ENCODE measurements at regions not wholly inside any gene's neighbourhood (a gene's known extent, or its start where the extent isn't known, plus 50 kb on each side); places are given as distances from the start of the nearest gene placed in this dataset.

GRCh38 chr5:66513130-66513529 is 83.1 kb upstream of the MAST4 start:
- Mint-ChIP-seq H3K9me3 (ENCODE audit: low read depth) (no peaks in the 10 kb centered on the region), H3K36me3 (no peaks in the 10 kb centered on the region), H3K4me3 (no peak overlapping the region), H3K4me1 (no peaks in the 10 kb centered on the region), H3K27ac (no peak overlapping the region), H3K27me3 (peaks cover 7% of the 10 kb centered on the region)
- no peak for DNase-seq
- ATAC-seq: no peak
- CTCF ChIA-PET: interaction anchor here (0.6 kb wide), 1 partner anchor 411 kb away, joined by 4 read pairs; no protein-coding TSS in a partner anchor

DNA sequence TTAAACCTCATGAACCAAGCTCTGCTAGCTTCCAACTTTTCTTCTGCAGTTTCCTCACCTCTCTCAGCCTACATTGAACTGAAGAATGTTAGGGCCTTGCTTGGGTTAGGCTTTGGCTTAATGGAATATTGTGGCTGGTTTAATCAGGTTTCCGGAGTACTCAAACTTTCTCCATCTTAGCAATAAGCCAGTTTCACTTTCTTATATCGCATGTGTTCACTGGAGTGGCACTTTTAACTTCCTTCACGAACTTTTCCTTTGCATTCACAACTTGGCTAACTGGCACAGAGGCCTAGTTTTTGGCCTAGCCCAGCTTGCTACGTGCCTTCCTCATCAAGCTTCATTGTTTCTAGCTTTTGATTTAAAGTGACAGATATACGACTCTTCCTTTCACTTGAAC is 81.0 kb upstream of the MAST4 start:
- Mint-ChIP-seq H3K4me1 (no peaks in the 10 kb centered on the region), H3K4me3 (no peak overlapping the region), H3K27ac (no peak overlapping the region), H3K27me3 (peaks cover 6% of the 10 kb centered on the region), H3K36me3 (no peaks in the 10 kb centered on the region), H3K9me3 (ENCODE audit: low read depth) (no peaks in the 10 kb centered on the region)
- ATAC-seq (no peak), DNase-seq (no peak)
- CTCF ChIA-PET: no interaction called here

GRCh38 chr5:66516550-66516949 is 79.6 kb upstream of the MAST4 start:
- no peak for DNase-seq
- Mint-ChIP-seq H3K27me3 (peaks cover 2% of the 10 kb centered on the region), H3K4me3 (no peak overlapping the region), H3K36me3 (no peaks in the 10 kb centered on the region), H3K9me3 (ENCODE audit: low read depth) (peaks cover 5% of the 10 kb centered on the region), H3K27ac (no peak overlapping the region), H3K4me1 (no peaks in the 10 kb centered on the region)
- CTCF ChIA-PET: no interaction called here
- no peak for ATAC-seq

DNA sequence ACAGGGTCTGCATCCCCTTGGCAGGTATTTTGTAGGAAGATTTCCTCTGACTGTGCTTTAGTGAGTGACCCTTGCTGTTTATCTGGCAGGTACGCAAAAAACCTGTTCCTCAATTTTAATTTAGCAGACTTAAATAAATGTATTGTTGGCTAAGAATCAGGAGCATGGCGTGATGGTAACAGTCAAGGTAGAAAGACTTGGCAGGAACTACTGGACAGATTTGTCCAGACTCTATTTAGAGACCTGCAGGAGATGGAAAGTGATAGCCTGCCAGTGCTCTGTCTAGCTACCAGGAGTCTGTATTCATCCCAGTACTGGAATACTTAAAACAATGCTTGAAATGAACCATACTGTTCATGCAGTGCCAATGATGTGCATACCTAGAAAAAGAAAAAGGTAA is 78.8 kb upstream of the MAST4 start:
- no peak for ATAC-seq
- CTCF ChIA-PET: no interaction called here
- Mint-ChIP-seq H3K4me1 (no peaks in the 10 kb centered on the region), H3K36me3 (no peaks in the 10 kb centered on the region), H3K27me3 (peaks cover 2% of the 10 kb centered on the region), H3K9me3 (ENCODE audit: low read depth) (peaks cover 5% of the 10 kb centered on the region), H3K4me3 (no peak overlapping the region), H3K27ac (no peak overlapping the region)
- DNase-seq: no peak

DNA sequence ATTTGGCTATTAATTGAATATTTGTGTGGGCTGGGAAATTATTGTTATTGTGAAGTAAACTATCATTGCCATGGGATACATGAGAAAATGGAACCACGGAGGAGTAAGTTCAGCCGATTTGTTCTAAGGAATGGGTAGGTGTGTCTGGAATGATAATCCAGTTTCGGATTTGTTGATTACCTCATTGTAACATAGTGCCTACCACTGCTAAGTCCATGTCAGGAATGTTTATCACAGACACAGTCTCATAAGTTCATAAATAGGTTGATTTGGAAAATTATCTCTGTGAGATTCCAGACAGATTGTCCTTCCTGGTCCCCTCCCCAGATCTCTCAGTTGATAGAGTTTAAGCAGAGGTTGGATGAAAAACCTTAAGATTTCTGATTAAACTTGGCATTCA is 78.1 kb upstream of the MAST4 start:
- H3K27ac Mint-ChIP-seq: no peak overlapping the region
- no peaks in the 10 kb centered on the region for H3K36me3 Mint-ChIP-seq
- CTCF ChIA-PET: no interaction called here
- no peak overlapping the region for H3K4me3 Mint-ChIP-seq
- ATAC-seq: no peak
- peaks cover 5% of the 10 kb centered on the region for H3K9me3 Mint-ChIP-seq (ENCODE audit: low read depth)
- DNase-seq: no peak
- H3K27me3 Mint-ChIP-seq: peaks cover 2% of the 10 kb centered on the region
- no peaks in the 10 kb centered on the region for H3K4me1 Mint-ChIP-seq

DNA sequence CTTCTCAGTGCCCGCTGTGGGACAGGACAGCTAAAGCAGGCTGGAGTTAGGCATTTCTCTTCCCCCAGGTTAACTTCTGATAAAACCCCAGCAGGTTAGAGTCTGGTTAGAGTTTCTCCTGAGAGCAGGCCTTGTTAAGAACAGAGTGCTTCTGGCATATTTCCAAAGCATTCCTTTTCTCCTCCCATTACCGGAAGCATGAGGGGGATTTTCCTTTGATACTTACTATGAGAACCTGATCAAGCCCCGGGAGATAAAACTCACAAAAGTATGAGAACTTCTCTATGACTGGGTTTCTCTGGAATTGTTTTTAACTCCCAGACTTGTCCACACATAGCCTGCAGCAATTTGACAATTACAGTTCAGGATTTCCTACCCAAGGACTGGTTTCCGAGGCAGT is 77.4 kb upstream of the MAST4 start:
- Mint-ChIP-seq H3K27ac (no peak overlapping the region), H3K9me3 (ENCODE audit: low read depth) (peaks cover 5% of the 10 kb centered on the region), H3K4me1 (no peaks in the 10 kb centered on the region), H3K36me3 (no peaks in the 10 kb centered on the region), H3K27me3 (peaks cover 2% of the 10 kb centered on the region), H3K4me3 (no peak overlapping the region)
- DNase-seq (no peak), ATAC-seq (no peak)
- CTCF ChIA-PET: no interaction called here

- no peak overlapping the region for H3K27ac Mint-ChIP-seq
- H3K4me3 Mint-ChIP-seq: no peak overlapping the region
- no peaks in the 10 kb centered on the region for H3K4me1 Mint-ChIP-seq
- CTCF ChIA-PET: no interaction called here
- ATAC-seq: no peak
- no peak for DNase-seq
- peaks cover 2% of the 10 kb centered on the region for H3K27me3 Mint-ChIP-seq
- H3K36me3 Mint-ChIP-seq: no peaks in the 10 kb centered on the region
- H3K9me3 Mint-ChIP-seq (ENCODE audit: low read depth): peaks cover 5% of the 10 kb centered on the region
Observed at GRCh38 chr5:66519626-66520025, 76.6 kb upstream of the MAST4 start.

- DNase-seq: no peak
- no peak for ATAC-seq
- CTCF ChIA-PET: no interaction called here
- Mint-ChIP-seq H3K4me3 (no peak overlapping the region), H3K27me3 (peaks cover 2% of the 10 kb centered on the region), H3K36me3 (no peaks in the 10 kb centered on the region), H3K27ac (no peak overlapping the region), H3K4me1 (no peaks in the 10 kb centered on the region), H3K9me3 (ENCODE audit: low read depth) (peaks cover 5% of the 10 kb centered on the region)
Observed at GRCh38 chr5:66520854-66521253, 75.3 kb upstream of the MAST4 start.

- Mint-ChIP-seq H3K27ac (no peak overlapping the region), H3K4me3 (no peak overlapping the region), H3K27me3 (peaks cover 14% of the 10 kb centered on the region), H3K36me3 (no peaks in the 10 kb centered on the region), H3K4me1 (no peaks in the 10 kb centered on the region), H3K9me3 (ENCODE audit: low read depth) (no peaks in the 10 kb centered on the region)
- CTCF ChIA-PET: no interaction called here
- ATAC-seq (no peak), DNase-seq (no peak)
Observed at GRCh38 chr5:66527478-66528035, 68.6 kb upstream of the MAST4 start.

- ATAC-seq: no peak
- no peaks in the 10 kb centered on the region for H3K9me3 Mint-ChIP-seq (ENCODE audit: low read depth)
- CTCF ChIA-PET: interaction anchor here (1.1 kb wide), 1 partner anchor 99 kb away, joined by 3 read pairs; no protein-coding TSS in a partner anchor
Observed at GRCh38 chr5:66529182-66529581, 67.0 kb upstream of the MAST4 start.

DNA sequence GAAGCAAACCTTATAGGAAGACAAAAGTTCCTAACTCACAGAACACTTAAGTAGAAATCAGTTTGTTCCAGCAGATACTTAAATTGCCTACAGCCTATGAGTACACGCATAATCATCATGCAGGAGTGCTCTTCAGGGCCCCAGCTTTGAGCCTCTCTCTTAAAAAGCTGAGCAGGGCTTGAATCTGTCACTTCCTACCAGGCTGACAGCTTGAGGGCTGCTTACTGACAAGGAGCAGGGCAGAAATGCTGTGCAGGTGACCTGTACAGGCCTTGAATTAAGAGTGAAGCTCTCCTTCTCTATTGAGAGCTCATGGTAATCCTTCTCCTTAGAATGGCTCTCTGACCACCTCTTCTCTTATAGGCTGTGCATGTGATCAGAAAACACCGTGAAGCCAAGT is 66.5 kb upstream of the MAST4 start:
- H3K4me3 Mint-ChIP-seq: no peak overlapping the region
- H3K4me1 Mint-ChIP-seq: no peaks in the 10 kb centered on the region
- H3K9me3 Mint-ChIP-seq (ENCODE audit: low read depth): no peaks in the 10 kb centered on the region
- DNase-seq (no peak), ATAC-seq (no peak)
- CTCF ChIA-PET: no interaction called here
- H3K36me3 Mint-ChIP-seq: no peaks in the 10 kb centered on the region
- no peak overlapping the region for H3K27ac Mint-ChIP-seq
- H3K27me3 Mint-ChIP-seq: peaks cover 24% of the 10 kb centered on the region

More at GRCh38 chr5:66529182-66529581, 67.0 kb upstream of the MAST4 start:
- no peak for DNase-seq
- no peak overlapping the region for H3K4me3 Mint-ChIP-seq
- H3K4me1 Mint-ChIP-seq: no peaks in the 10 kb centered on the region
- no peak overlapping the region for H3K27ac Mint-ChIP-seq
- no peaks in the 10 kb centered on the region for H3K36me3 Mint-ChIP-seq
- peaks cover 22% of the 10 kb centered on the region for H3K27me3 Mint-ChIP-seq

- no peak overlapping the region for H3K27ac Mint-ChIP-seq
- CTCF ChIA-PET: no interaction called here
- peaks cover 2% of the 10 kb centered on the region for H3K4me1 Mint-ChIP-seq
- DNase-seq: no peak
- ATAC-seq: no peak
- H3K36me3 Mint-ChIP-seq: no peaks in the 10 kb centered on the region
- no peak overlapping the region for H3K4me3 Mint-ChIP-seq
- H3K9me3 Mint-ChIP-seq (ENCODE audit: low read depth): no peaks in the 10 kb centered on the region
- peaks cover 11% of the 10 kb centered on the region for H3K27me3 Mint-ChIP-seq
Observed at GRCh38 chr5:66538126-66538525, 58.1 kb upstream of the MAST4 start.

DNA sequence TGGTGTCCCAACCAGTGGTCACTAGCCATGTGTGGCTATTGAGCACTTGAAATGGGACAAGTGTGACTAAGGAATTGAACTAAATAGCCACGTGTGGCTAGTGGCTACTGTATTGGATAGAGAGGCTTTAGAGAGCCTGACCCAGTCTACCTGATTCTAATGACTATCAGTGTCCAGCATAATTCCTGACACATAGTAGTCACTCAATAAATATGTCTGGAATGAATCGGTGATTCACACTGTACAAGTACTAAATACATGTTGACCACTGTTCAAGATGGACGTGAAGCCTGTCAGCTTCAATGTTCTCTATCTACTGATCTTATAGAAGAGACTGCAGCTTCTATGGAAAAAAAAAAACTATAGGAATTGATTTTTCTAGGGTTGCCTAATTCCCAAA is 57.7 kb upstream of the MAST4 start:
- CTCF ChIA-PET: no interaction called here
- Mint-ChIP-seq H3K27ac (no peak overlapping the region), H3K4me1 (peaks cover 2% of the 10 kb centered on the region)

GRCh38 chr5:66540078-66540477 is 56.1 kb upstream of the MAST4 start:
- Mint-ChIP-seq H3K4me1 (peaks cover 2% of the 10 kb centered on the region), H3K9me3 (ENCODE audit: low read depth) (no peaks in the 10 kb centered on the region), H3K36me3 (no peaks in the 10 kb centered on the region), H3K27me3 (peaks cover 10% of the 10 kb centered on the region), H3K4me3 (no peak overlapping the region), H3K27ac (no peak overlapping the region)
- no peak for DNase-seq
- CTCF ChIA-PET: no interaction called here
- ATAC-seq: no peak

More for the DNA sequence above, 57.7 kb upstream of the MAST4 start:
- no peak for ATAC-seq
- no peaks in the 10 kb centered on the region for H3K36me3 Mint-ChIP-seq
- peaks cover 11% of the 10 kb centered on the region for H3K27me3 Mint-ChIP-seq
- H3K4me3 Mint-ChIP-seq: no peak overlapping the region
- no peaks in the 10 kb centered on the region for H3K9me3 Mint-ChIP-seq (ENCODE audit: low read depth)
- DNase-seq: no peak

DNA sequence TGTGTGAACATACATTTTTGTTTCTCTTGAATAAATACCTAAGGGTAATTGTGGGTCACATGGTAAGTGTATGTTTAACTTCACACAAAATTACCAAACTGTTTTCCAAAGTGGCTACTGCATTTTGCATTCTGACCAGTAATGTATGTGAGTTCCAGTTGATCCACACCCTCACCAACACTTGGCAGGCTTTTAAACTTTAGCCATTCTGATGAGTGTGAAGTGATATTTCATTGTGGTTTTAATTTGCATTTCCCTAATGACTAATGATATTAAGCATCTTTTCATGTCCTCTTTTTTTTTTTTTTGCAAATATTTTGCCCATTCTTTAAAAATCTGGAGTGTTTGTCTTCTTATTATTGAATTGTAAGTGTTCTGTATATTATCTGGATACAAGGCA is 53.5 kb upstream of the MAST4 start:
- Mint-ChIP-seq H3K9me3 (ENCODE audit: low read depth) (peaks cover 3% of the 10 kb centered on the region), H3K4me3 (no peak overlapping the region), H3K36me3 (no peaks in the 10 kb centered on the region), H3K27ac (no peak overlapping the region), H3K4me1 (peaks cover 2% of the 10 kb centered on the region), H3K27me3 (peaks cover 9% of the 10 kb centered on the region)
- DNase-seq (no peak), ATAC-seq (no peak)
- CTCF ChIA-PET: no interaction called here
